ENCODE measurements at regions not wholly inside any gene's neighbourhood (a gene's known extent, or its start where the extent isn't known, plus 50 kb on each side); places are given as distances from the start of the nearest gene placed in this dataset.

- POLR2A ChIA-PET, result no interaction called here
Observed at GRCh38 chr12:88416155-88416554, 164.1 kb downstream of the KITLG start.

GRCh38 chr12:88416786-88417185 lies 163.5 kb downstream of the KITLG start:
- Histone ChIP-seq H4K20me1 (replicated peaks; ENCODE audit: control insufficient read depth, extremely low read depth, insufficient read depth, low read length) (no peaks in the 10 kb centered on the region), H3K79me2 (ENCODE audit: control insufficient read depth, insufficient read depth, low read length) (no peaks in the 10 kb centered on the region), H3K4me1 (ENCODE audit: control insufficient read depth, extremely low read depth, insufficient read depth, low read length) (no peaks in the 10 kb centered on the region), H3K27me3 (ENCODE audit: control insufficient read depth in 2 of 2, insufficient read depth in 2 of 2, low read length in 2 of 2) (no peaks in the 10 kb centered on the region), H2AFZ (ENCODE audit: low read depth, low read length) (no peak overlapping the region), H3K9me1 (replicated peaks; ENCODE audit: control insufficient read depth, extremely low read depth, insufficient read depth, low read length) (no peaks in the 10 kb centered on the region), H3K36me3 (ENCODE audit: control insufficient read depth in 2 of 2, extremely low read depth in 1 of 2, insufficient read depth in 2 of 2, low read length in 2 of 2) (no peaks in the 10 kb centered on the region), H3K9me3 (replicated peaks; ENCODE audit: control insufficient read depth, insufficient read depth, low read length) (no peaks in the 10 kb centered on the region), H3K27ac (ENCODE audit: insufficient read depth, low read depth, low read length) (no peak overlapping the region), H3K4me3 (replicated peaks in 1 of 3; ENCODE audit: insufficient read depth in 1 of 3, low read depth in 1 of 3, low read length in 3 of 3) (no peak overlapping the region), H3K9ac (replicated peaks; ENCODE audit: extremely low read depth, insufficient read depth, low read length) (no peak overlapping the region), H3K4me2 (ENCODE audit: insufficient read depth, low read length) (no peak overlapping the region)
- intact Hi-C loops (cut with micrococcal nuclease) (no loop called here), dilution Hi-C loops (cut with MboI; ENCODE audit: extremely low pct_ligation_motif_present, low sequenced_read_pairs) (no loop called here)
- ChIA-PET CTCF (interaction anchor here (1.1 kb wide), 1 partner anchor 13 kb away, joined by 4 read pairs; no protein-coding TSS in a partner anchor), POLR2A (no interaction called here)
- FAIRE-seq, result no peak
- no peak for DNase-seq (ENCODE audit: low read depth, low spot score)
- TF ChIP-seq POLR2AphosphoS5 (IDR thresholded peaks at IDR 0.05; ENCODE audit: insufficient read depth, low read depth, low read length), result no peak
- TF ChIP-seq FOS (IDR thresholded peaks at IDR 0.05; ENCODE audit: borderline replicate concordance, insufficient read depth, low read length), result no peak
- TF ChIP-seq MAX (IDR thresholded peaks at IDR 0.05; ENCODE audit: insufficient read depth, insufficient read length), result no peak
- no peak for TF ChIP-seq CTCF (IDR thresholded peaks at IDR 0.05; ENCODE audit: extremely low read depth in 1 of 2, insufficient read depth in 1 of 2, low read depth in 1 of 2, low read length in 2 of 2)
- TF ChIP-seq JUN (IDR thresholded peaks at IDR 0.05; ENCODE audit: borderline replicate concordance, insufficient read depth, insufficient read length, low read depth), result no peak
- TF ChIP-seq MYC (IDR thresholded peaks at IDR 0.05; ENCODE audit: low read depth, low read length), result no peak
- BruUV-seq (replicated peaks), result no TSS peak

More at GRCh38 chr12:88416155-88416554, 164.1 kb downstream of the KITLG start:
- TF ChIP-seq POLR2A (IDR thresholded peaks at IDR 0.05; ENCODE audit: low read depth, low read length) (no peak), MAX (IDR thresholded peaks at IDR 0.05; ENCODE audit: insufficient read depth, insufficient read length) (no peak), JUN (IDR thresholded peaks at IDR 0.05; ENCODE audit: borderline replicate concordance, insufficient read depth, insufficient read length, low read depth) (no peak), EZH2 (IDR thresholded peaks at IDR 0.05; ENCODE audit: borderline replicate concordance, low read depth, low read length, severe bottlenecking) (no peak)
- Histone ChIP-seq H3K4me3 (replicated peaks in 1 of 3; ENCODE audit: insufficient read depth in 1 of 3, low read depth in 1 of 3, low read length in 3 of 3) (no peak overlapping the region), H3K4me1 (ENCODE audit: control insufficient read depth, extremely low read depth, insufficient read depth, low read length) (no peaks in the 10 kb centered on the region), H3K27me3 (ENCODE audit: control insufficient read depth in 2 of 2, insufficient read depth in 2 of 2, low read length in 2 of 2) (no peaks in the 10 kb centered on the region), H4K20me1 (replicated peaks; ENCODE audit: control insufficient read depth, extremely low read depth, insufficient read depth, low read length) (no peaks in the 10 kb centered on the region), H2AFZ (ENCODE audit: low read depth, low read length) (no peak overlapping the region), H3K36me3 (ENCODE audit: control insufficient read depth in 2 of 2, extremely low read depth in 1 of 2, insufficient read depth in 2 of 2, low read length in 2 of 2) (no peaks in the 10 kb centered on the region), H3K9me1 (replicated peaks; ENCODE audit: control insufficient read depth, extremely low read depth, insufficient read depth, low read length) (no peaks in the 10 kb centered on the region), H3K9me3 (replicated peaks; ENCODE audit: control insufficient read depth, insufficient read depth, low read length) (no peaks in the 10 kb centered on the region), H3K79me2 (ENCODE audit: control insufficient read depth, insufficient read depth, low read length) (no peaks in the 10 kb centered on the region), H3K9ac (replicated peaks; ENCODE audit: extremely low read depth, insufficient read depth, low read length) (no peak overlapping the region), H3K4me2 (ENCODE audit: insufficient read depth, low read length) (no peak overlapping the region), H3K27ac (ENCODE audit: insufficient read depth, low read depth, low read length) (no peak overlapping the region)
- CTCF ChIA-PET, result interaction anchor here (1.1 kb wide), 1 partner anchor 13 kb away, joined by 4 read pairs; no protein-coding TSS in a partner anchor
- BruUV-seq (replicated peaks), result no TSS peak
- intact Hi-C loops (cut with micrococcal nuclease), result no loop called here
- FAIRE-seq (no peak), DNase-seq (ENCODE audit: low read depth, low spot score) (no peak)
- dilution Hi-C loops (cut with MboI; ENCODE audit: extremely low pct_ligation_motif_present, low sequenced_read_pairs), result no loop called here

All from endothelial cell of umbilical vein (primary cell).